ENCODE measurements at regions not wholly inside any gene's neighbourhood (a gene's known extent, or its start where the extent isn't known, plus 50 kb on each side); places are given as distances from the start of the nearest gene placed in this dataset.
"Not testable (repeated sequence)": the region's sequence is repeated elsewhere in the genome, so short reads cannot be mapped to it uniquely, and the experiment has no call there.

DNA sequence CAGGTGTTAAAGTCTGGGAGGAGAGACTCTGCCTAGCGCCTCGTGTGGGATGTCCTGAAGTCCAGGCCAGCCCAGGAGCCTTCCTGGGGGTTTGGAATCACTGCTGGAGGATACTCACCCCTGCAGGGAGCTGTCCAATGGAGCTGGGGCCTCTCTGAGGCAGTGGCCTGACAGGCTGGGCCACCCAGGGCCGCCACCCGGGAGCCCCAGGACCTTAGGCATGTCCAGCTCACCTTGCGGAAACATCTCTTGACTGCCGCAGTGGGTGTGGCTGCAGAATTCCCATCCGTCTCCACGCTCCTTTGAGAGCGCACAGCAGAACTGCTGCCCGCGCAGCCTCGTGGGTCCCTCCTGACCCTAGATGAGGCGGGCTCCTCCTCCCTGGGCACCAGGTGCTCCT, 214.0 kb upstream of the SGCG start:
- TF ChIP-seq, protein P1, sequence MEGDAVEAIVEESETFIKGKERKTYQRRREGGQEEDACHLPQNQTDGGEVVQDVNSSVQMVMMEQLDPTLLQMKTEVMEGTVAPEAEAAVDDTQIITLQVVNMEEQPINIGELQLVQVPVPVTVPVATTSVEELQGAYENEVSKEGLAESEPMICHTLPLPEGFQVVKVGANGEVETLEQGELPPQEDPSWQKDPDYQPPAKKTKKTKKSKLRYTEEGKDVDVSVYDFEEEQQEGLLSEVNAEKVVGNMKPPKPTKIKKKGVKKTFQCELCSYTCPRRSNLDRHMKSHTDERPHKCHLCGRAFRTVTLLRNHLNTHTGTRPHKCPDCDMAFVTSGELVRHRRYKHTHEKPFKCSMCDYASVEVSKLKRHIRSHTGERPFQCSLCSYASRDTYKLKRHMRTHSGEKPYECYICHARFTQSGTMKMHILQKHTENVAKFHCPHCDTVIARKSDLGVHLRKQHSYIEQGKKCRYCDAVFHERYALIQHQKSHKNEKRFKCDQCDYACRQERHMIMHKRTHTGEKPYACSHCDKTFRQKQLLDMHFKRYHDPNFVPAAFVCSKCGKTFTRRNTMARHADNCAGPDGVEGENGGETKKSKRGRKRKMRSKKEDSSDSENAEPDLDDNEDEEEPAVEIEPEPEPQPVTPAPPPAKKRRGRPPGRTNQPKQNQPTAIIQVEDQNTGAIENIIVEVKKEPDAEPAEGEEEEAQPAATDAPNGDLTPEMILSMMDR (IDR thresholded peaks at IDR 0.05 in 4 of 5, conservative IDR thresholded peaks at IDR 0.05 in 1 of 5) = not testable (repeated sequence)
- TF ChIP-seq POLR2A (IDR thresholded peaks at IDR 0.05) = not testable (repeated sequence)

Data from gastrocnemius medialis (tissue), 4 donors.